Tongue (tissue), 1 donor: ENCODE measurements at regions not wholly inside any gene's neighbourhood (a gene's known extent, or its start where the extent isn't known, plus 50 kb on each side); places are given as distances from the start of the nearest gene placed in this dataset.
A peak's percentile ranks its signal among the peaks of the same experiment; 100 is the strongest.
"Not testable (repeated sequence)": the region's sequence is repeated elsewhere in the genome, so short reads cannot be mapped to it uniquely, and the experiment has no call there.

Source experiments
- DNase-seq: peaks from one replicate; pipeline ENCODE4 v3.0.0-alpha.2; 2015

GRCh38 chr3:3333571-3333970 is 154.1 kb upstream of the CRBN start:
- DNase-seq, result no peak

- DNase-seq, result no peak
These were observed 137.0 kb upstream of the CRBN start for GRCh38 chr3:3316521-3316920.

GRCh38 chr3:3315846-3316245 is 136.4 kb upstream of the CRBN start:
- DNase-seq, result no peak

- DNase-seq, result no peak
These were observed 130.4 kb upstream of the CRBN start for GRCh38 chr3:3309887-3310286.

- DNase-seq, result no peak
These were observed 129.3 kb upstream of the CRBN start for GRCh38 chr3:3308809-3309208.

DNA sequence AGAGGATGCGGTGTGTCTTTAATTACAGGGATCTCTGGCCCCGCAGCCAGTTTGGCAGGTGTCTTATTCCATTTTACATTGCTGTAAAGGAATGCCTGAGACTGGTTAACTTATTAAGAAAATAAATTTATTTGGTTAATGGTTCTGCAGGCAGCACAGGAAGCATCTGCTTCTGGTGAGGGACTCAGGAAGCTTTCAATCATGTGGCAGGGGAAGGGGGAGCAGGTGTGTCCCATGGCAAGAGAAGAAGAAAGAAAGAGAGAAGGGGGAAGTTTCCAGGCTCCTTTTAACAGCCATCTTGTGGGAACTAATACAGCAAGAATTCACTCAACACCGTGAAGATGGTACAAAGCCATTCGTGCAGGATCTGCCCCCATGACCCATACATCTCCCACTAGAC is 128.0 kb upstream of the CRBN start:
- no peak for DNase-seq

GRCh38 chr3:3305841-3306240 is 126.3 kb upstream of the CRBN start:
- no peak for DNase-seq

GRCh38 chr3:3305084-3305483 is 125.6 kb upstream of the CRBN start:
- no peak for DNase-seq

DNA sequence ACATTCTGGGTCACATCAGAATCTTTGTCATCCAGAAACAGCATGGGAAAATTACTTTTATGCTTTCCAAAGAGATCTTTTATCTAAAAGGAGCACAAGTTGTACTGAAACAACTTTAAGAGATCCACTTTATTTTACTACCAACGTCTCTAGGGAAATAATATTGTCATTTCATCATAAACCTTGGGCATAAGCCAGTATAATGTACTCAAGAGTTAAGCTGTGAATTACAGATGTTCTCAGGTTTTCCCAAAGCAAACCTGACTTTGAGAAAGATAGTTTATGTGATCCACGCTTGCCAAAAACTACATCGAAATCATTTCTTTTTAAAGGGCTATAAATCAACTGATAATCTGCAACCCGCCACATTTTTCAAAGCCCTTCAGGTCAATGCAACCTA is 124.1 kb upstream of the CRBN start:
- DNase-seq, result no peak

DNA sequence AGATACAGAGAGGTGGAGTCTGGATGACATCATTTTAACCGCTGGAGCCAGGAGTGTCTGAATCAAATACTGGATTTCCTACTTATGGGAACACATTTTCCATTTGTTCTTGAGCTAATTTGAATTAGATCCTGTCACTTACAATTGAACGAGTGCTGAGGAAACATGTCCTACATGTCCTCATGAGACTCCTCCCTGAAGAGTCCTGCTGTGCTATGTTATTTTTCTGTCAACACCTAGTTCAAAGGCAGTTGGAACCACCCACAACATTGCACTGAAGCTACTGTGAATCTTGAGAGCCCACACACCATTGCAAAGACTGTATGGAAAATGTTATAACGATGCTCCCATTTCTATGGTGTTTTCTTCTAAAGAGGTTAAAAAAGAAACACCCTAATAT is 123.5 kb upstream of the CRBN start:
- DNase-seq, result peak; percentile 14

- DNase-seq, result no peak
These were observed 122.0 kb upstream of the CRBN start for GRCh38 chr3:3301476-3301875.

DNA sequence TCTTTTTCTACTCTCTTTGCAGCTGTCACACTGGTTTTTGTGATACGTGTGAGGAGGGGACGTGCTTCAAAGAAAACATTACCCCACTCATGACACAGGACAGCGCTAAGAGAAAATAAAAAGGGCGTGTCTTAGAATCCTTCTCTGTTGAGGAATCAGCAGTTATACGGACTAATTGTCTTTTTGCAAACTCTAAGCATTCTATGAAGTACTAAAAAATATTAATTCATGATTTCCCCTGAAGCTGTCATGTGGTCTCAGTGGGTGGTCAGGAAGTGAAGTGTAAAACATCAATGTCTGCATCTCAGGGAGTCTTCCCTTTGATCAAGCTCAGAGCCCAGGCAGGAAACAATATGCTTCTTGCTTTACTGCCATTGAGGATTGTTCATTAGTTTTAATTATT is 117.5 kb upstream of the CRBN start:
- no peak for DNase-seq

DNA sequence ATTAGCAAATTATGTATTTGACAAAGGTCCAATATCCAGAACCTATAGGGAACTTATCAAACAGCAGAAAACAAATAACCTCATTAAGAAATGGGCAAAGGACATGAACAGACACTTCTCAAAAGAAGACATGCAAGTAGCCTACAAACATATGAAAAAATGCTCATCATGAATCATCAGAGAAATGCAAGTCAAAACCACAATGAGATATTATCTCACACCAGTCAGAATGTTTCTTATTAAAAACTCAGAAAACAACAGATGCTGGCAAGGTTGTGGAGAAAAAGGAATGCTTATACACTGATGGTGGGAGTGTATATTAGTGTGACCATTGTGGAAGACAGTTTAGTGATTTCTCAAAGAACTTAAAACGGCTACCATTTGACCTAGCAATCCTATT is 116.1 kb upstream of the CRBN start:
- DNase-seq, result no peak

- not testable (repeated sequence) for DNase-seq
These were observed 112.3 kb upstream of the CRBN start for GRCh38 chr3:3291756-3292283.

DNA sequence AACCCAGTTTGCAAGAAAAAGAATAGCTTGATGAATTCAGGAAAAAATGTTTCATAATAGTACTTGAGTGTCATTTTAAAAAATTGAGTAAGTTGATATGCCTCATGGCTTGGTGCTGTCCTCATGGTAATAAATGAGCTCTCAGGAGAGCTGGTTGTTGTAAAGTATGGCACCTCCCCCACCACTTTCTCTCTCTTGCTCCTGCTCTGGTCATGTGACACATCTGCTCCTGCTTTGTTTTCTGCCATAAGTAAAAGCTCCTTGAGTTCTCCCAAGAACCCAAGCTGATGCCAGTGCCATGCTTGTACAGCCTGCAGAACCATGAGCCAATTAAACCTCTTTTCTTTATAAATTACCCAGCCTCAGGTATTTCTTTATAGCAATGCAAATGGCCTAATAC is 108.8 kb upstream of the CRBN start:
- DNase-seq, result no peak

DNA sequence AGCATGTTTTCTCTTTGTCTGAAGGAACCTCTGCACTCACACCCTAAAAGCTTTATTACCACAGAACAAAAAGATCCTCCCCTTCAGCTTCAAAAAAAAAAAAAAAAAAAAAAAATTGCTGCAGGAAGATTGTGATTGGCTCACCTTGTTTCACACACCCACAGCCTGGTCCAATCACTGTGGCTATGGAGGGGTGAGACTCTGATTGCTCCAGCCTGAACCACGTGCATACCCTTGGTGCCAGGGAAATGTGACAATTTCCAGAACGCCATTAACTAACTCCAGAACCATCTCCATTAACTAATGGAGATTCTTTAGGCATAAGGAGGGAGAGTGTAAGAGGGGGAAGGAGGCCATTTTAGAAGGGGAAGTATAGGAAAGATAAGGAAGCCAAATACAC is 106.5 kb upstream of the CRBN start:
- no peak for DNase-seq

DNA sequence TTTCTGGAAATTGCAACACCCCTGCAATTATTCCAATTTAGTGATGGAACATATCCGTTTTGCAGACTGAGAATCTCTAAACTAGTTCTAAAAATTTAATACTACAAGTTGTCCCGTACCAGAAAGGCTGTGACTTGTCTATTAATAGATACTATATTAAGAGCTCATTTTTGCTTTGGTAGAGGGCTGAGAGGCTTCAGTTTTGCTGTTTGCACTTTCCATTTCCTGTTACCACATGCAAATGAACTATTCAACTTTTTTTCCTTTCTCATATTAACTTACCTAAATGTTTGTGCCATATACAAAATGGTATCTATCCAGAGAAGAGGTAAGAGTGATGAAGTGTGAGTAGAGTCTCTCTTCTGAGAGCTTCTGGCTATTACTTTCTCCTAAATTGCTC is 101.5 kb upstream of the CRBN start:
- DNase-seq, result no peak

- peak; percentile 55 for DNase-seq
These were observed 100.9 kb upstream of the CRBN start for GRCh38 chr3:3280396-3280795.

- no peak for DNase-seq
These were observed 98.6 kb upstream of the CRBN start for GRCh38 chr3:3278073-3278472.

GRCh38 chr3:3276630-3277029 is 97.1 kb upstream of the CRBN start:
- no peak for DNase-seq

DNA sequence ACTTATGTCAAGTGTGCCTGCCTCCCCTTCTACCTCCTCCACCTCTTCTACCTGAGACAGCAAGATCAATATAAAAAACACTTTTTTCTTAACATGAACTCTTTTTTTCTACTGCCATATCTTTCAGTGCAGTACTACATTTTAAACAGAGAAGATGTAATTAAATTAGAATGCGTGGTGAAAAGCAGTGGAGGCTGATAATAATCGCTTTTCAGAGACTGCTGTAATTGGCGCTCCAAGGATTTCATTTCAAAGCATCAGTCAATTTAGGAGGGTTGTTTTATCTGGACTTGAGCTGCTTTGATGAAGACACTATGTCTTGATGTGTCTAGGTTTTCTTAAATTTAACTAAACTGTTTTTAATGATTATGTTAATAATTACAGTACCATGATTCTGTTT is 85.3 kb upstream of the CRBN start:
- no peak for DNase-seq

- DNase-seq, result no peak
These were observed 81.4 kb upstream of the CRBN start for GRCh38 chr3:3260870-3261269.

DNA sequence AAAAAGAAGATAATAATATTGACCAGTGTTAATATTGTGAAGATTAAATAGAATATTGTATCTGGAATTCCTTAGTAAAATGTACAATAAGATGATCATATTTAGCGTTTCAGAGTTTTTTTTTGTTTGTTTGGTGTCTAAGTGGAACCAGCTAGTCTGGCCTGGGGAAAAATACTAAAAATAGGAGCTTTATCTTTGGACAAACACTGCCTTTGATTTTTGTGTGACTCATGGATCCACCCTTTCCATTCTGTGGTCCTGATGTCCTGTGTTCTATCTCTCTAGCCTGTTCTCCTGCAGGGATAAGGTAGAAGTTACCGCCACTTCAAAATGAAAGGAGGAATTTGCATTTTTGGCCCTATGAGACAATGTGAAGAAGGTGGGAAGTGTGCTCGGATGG is 79.7 kb upstream of the CRBN start:
- DNase-seq, result no peak

GRCh38 chr3:3258281-3258680 is 78.8 kb upstream of the CRBN start:
- no peak for DNase-seq

DNA sequence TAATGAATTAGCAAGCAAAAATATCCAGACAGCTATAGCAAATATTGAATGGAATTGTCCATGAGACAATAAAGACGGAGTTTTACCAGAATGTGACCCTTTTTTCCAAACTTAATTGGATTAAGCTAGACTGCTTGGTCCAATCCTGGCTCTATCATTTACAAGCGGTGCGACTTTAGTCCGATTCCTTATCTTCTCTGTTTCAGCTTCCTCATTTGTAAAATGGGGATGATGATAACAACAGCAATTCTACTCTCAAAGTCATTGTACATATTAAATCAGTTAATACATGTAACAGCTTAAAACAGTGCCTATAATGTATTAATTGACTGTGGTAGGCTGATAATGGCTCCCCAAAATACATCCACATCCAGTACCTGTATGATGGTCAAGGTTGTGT is 62.1 kb upstream of the CRBN start:
- DNase-seq, result no peak
